Ammon's horn (tissue), 1 donor: ENCODE measurements at regions not wholly inside any gene's neighbourhood (a gene's known extent, or its start where the extent isn't known, plus 50 kb on each side); places are given as distances from the start of the nearest gene placed in this dataset.

Experiments used
- DNase-seq: peaks from one replicate; pipeline ENCODE4 v3.0.0-alpha.2; 2016; ENCODE audit warnings: low spot score

DNA sequence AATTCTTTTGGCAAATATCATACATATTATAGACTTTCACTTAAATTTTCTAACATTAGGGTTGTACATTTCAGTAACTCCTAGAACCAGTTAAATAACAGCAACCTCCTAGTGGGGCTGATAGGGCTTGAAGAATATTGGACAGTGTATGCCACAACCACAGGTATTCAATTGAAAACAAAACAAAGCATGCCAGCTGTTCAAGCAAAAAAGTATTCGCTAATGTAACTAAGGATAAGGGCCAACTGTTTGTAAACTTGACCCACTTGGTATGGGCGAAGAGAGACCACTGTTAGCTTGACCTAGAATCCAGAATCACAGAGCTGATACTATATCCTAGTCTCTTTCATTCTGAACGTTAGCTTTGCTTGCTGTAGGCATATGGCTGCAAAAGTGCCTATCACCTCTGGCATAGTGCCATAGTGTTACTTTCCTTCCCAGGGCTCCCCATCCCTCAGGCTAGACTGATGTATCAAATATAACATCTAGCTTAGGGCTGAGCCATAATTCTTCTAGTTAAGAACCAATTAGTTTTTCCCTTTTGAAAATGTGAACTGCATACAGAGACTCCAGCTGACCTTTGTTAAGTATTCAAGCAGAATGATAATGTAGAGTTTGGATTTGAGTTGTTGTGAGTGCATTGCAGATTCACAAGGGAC is 458.8 kb upstream of the NRXN1 start:
- DNase-seq: no peak

- DNase-seq: no peak
Observed at GRCh38 chr2:51484605-51485004, 452.7 kb upstream of the NRXN1 start.

DNA sequence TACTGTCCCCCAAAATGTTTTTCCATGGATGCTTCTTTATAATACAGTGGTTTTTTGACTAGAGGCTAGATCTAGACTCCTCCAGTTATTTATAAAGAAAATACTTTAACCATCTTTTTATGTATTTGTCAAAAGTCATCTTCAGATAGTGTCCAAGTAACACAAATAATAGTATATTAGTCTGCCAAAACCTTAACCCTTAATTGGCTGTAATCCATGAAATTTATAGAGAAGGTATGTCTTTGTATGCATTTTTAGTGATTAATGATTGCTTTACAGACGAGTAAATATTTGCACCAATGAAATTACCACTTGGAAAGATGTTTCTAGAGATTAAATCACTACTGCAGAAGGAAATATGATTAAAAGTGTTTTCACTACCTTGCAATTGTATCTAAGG is 451.8 kb upstream of the NRXN1 start:
- no peak for DNase-seq

GRCh38 chr2:51472783-51473182 is 440.9 kb upstream of the NRXN1 start:
- DNase-seq: no peak

- DNase-seq: no peak
Observed at GRCh38 chr2:51472300-51472699, 440.4 kb upstream of the NRXN1 start.

GRCh38 chr2:51469102-51469501 is 437.2 kb upstream of the NRXN1 start:
- no peak for DNase-seq

DNA sequence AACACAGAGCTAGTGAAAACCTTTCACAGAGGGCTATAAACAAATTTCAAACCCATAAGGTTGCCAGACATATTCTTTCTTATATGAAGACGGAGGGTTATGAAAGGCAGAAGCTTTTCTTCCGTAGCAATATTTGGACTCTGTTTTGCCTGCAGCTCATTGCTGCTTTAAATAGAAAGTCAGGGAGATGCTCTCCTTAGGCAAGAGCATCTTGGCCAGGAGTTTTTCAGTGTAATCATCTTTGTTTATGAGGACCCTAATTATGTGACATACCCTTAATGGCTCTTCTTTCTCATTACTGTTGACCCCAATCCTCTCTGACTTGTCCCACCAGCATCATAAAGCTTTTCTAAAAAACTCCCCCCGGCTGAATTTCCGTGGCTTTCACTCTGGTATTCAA is 433.4 kb upstream of the NRXN1 start:
- no peak for DNase-seq

GRCh38 chr2:51454177-51454576 is 422.2 kb upstream of the NRXN1 start:
- no peak for DNase-seq

GRCh38 chr2:51448911-51449310 is 417.0 kb upstream of the NRXN1 start:
- no peak for DNase-seq

DNA sequence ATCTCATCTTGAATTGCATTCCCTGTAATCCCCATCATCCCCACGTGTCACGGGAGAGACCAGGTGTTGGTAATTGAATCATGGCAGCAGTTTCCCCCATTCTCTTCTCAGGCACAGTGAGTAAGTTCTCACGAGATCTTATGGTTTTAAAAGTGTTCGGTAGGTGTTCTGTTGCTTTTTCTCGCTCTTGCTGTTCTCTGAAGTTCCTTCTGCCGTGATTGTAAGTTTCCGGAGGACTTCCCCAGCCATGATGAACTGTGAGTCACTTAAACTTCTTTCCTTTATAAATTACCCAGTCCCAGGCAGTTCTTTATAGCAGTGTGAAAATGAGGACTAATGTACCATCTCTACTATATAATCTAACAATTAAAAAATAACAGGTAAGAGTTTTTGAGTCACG is 409.9 kb upstream of the NRXN1 start:
- no peak for DNase-seq

- DNase-seq: no peak
Observed at GRCh38 chr2:51424418-51424817, 392.5 kb upstream of the NRXN1 start.

DNA sequence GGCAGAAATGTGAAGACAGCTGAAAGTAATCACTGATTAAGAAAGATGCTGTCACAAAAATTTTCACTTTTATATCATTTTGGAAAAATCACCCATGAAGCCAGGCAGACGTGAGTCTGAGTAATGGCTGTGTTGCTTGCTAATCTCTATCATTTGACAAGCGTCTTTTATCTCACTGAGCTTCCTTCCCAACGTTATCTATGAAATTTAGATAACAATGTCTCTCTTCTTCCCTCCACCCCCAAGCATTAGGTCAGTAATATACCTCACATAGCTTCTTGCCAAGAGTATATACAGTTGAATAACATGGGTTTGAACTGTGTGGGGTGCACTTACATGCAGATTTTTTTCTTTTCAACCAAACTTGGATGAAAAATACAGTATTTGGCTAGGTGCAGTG is 388.6 kb upstream of the NRXN1 start:
- DNase-seq: no peak

DNA sequence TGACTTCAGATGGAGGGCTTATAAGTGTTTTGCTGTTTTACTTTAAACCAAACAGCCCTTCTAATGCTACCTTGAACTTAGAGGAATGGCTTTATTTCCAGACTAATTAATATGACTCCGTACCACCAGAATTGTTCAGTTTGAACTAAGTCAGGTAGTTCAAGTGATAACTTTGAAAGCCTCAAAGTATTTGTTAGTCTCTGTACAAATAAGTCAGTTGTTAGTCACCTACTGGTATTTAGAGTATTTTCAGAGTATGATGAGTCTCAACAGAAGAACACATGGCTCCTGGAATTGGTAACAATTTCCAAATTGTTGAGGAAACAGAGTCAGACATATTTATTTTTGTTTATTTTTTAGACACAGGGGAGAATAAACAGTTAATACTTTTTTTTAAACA is 381.8 kb upstream of the NRXN1 start:
- DNase-seq: no peak

DNA sequence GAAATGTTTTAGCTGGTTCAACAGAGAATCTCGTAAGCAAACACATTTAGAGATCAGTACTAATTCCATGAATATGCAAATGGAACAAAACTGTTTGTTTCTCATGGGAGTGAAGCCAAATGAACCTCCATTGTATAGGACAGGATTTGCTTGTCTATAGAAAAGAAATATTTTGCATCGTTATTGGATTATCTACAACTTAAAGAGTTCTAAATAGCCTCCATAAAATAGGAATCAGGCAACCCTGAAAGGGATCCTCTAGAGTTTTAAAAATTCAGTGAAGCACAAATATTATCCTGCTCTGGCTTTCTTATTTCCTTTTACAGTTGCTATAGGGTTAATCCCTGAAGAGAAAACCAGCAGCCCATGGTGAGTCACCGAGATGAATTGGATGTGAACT is 378.4 kb upstream of the NRXN1 start:
- DNase-seq: no peak

DNA sequence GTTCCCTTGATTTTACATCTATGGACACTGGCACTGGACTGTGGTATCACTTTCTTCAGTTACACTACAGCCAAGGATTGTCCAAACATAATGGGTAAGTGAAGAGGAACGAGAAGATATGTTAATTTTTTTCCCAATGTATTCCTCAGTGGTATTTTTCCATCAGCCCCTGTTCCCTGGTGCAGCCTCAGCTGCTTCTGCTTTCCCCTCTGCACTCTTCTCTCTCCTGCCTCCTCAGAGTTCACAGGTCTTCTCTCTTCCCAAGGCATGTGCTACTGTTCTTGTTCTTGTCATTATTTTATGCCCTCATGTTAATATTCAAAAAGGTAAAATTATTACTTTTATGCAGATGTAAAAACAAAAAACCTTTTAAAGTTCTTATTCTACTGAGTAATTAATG is 378.0 kb upstream of the NRXN1 start:
- DNase-seq: no peak

DNA sequence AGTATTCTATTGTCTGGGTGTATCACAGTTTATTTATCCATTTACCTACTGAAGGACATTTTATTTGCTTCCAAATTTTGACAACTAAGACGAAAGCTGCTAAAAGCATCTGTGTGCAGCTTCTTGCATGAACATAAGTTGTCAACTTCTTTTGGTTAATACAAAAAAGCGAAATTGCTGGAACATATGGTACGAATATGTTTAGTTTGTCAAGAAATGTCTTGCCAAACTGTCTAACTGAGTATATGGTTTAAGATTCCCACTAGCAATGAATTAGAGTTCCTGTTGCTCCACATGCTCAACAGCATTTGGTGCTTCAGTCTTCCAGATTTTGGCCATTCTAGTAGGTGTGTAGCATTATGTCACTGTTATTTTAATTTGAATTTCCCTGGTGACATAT is 372.3 kb upstream of the NRXN1 start:
- no peak for DNase-seq

DNA sequence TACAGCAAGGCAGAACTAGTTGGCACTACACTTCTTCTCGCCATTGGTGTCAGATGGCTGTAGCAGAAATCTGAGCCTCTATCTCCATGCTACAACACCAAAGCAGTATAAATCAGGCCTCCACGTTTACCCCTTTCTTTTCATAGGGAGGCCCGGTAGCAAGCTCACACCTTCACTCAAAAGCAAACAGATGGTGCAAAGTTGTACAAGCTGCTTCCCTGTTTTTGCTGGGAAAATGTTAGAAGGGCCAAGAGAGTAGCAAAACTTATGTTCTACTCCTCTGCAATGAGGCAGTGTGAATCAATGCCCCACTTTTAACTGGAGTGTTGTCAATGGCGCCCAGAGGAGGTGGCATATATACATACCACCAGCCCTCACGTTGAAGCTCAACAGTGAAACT is 369.6 kb upstream of the NRXN1 start:
- DNase-seq: no peak

DNA sequence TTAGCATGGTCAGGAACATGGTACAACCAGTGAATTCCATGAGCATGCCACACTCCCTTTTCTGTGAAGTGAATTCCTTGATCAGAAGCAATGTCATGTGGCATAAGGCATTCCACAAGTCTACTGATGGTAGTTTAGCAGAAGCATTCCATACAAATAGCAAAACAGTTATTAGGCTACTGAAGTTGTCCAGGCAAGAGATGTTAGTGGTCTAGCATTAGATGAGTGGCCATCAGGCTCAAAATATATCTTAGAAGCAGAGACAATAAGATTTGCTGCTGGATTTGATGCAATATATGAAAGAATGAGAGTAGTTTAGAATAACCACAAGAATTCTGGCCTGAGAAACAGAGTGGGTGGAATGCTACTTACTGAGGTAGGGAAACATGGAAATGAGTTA is 355.3 kb upstream of the NRXN1 start:
- no peak for DNase-seq

- DNase-seq: no peak
Observed at GRCh38 chr2:51379997-51380396, 348.1 kb upstream of the NRXN1 start.

- no peak for DNase-seq
Observed at GRCh38 chr2:51368250-51368649, 336.3 kb upstream of the NRXN1 start.

DNA sequence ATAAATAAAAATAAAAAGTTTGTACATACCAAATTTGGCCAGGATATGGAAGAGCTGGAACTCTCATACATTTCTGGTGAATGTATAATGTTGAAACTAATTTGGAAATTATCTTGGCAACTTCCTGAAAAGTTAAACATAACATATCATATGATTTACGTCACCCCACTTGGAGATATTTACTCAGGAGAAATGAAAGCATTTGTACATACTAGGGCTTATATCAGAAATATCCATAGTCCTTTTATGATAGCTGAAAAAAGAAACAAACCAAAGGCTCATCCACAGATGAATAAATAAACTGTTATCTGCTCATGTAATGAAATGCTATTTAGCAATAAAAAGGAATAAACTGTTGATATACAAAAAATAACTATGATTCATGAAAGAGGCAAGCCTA is 318.2 kb upstream of the NRXN1 start:
- DNase-seq: no peak

- no peak for DNase-seq
Observed at GRCh38 chr2:51344886-51345285, 313.0 kb upstream of the NRXN1 start.

- no peak for DNase-seq
Observed at GRCh38 chr2:51335087-51336058, 303.4 kb upstream of the NRXN1 start.

GRCh38 chr2:51329512-51329911 is 297.6 kb upstream of the NRXN1 start:
- DNase-seq: no peak
